Endodermal cell (in vitro differentiated cells): ENCODE measurements at regions not wholly inside any gene's neighbourhood (a gene's known extent, or its start where the extent isn't known, plus 50 kb on each side); places are given as distances from the start of the nearest gene placed in this dataset.

Experiments
- DNase-seq: peaks from one replicate; pipeline ENCODE4 v3.0.0-alpha.2; 2017
- H3K27ac ChIP-seq: 2 replicates; pipeline ENCODE4 v1.5.1; 2013; ENCODE audit warnings: mild to moderate bottlenecking, low read depth, low read length, moderate library complexity
- H3K27me3 ChIP-seq: 2 replicates; pipeline ENCODE4 v1.6.1; 2013; ENCODE audit warnings: mild to moderate bottlenecking, low read length, moderate library complexity; ENCODE audit not compliant: insufficient read depth, control insufficient read depth, poor library complexity, severe bottlenecking
- H3K36me3 ChIP-seq: 2 replicates; pipeline ENCODE4 v1.7.0; 2013; ENCODE audit warnings: mild to moderate bottlenecking, low read length, moderate library complexity; ENCODE audit not compliant: control insufficient read depth, insufficient read depth
- H3K4me1 ChIP-seq: one replicate; pipeline ENCODE4 v1.7.0; 2013; ENCODE audit warnings: low read length; ENCODE audit not compliant: control insufficient read depth, insufficient read depth
- H3K4me3 ChIP-seq: 2 replicates; pipeline ENCODE4 v1.5.1; 2013; ENCODE audit warnings: mild to moderate bottlenecking, low read length, moderate library complexity
- H3K9ac ChIP-seq: 2 replicates; pipeline ENCODE4 v1.6.1; 2013; ENCODE audit warnings: mild to moderate bottlenecking, low read length, moderate library complexity; ENCODE audit not compliant: poor library complexity, severe bottlenecking; ENCODE audit errors: extremely low read depth
- H3K9me3 ChIP-seq: 2 replicates; pipeline ENCODE4 v1.6.1; 2013; ENCODE audit warnings: mild to moderate bottlenecking, low read length, moderate library complexity; ENCODE audit not compliant: control insufficient read depth
- H3K27ac Mint-ChIP-seq: 2 replicates; pipeline ENCODE4 v1.8.0; 2020; ENCODE audit warnings: mixed read lengths
- H3K27me3 Mint-ChIP-seq: 2 replicates; pipeline ENCODE4 v1.8.0; 2021; ENCODE audit warnings: mild to moderate bottlenecking, mixed read lengths; ENCODE audit not compliant: insufficient read depth
- H3K36me3 Mint-ChIP-seq: 2 replicates; pipeline ENCODE4 v1.8.0; 2020; ENCODE audit warnings: low read depth, mixed read lengths
- H3K4me1 Mint-ChIP-seq: 2 replicates; pipeline ENCODE4 v1.8.0; 2020; ENCODE audit warnings: mixed read lengths
- H3K4me3 Mint-ChIP-seq: 2 replicates; pipeline ENCODE4 v1.8.0; 2020; ENCODE audit warnings: mild to moderate bottlenecking, moderate library complexity, mixed read lengths
- H3K9me3 Mint-ChIP-seq: 2 replicates; pipeline ENCODE4 v1.8.0; 2020; ENCODE audit warnings: mild to moderate bottlenecking, mixed read lengths
- CTCF ChIP-seq: fragments of 200-600 bp; sonication (generic); conservative IDR thresholded peaks from 2 replicates; pipeline ENCODE4 v1.5.0; 2021; ENCODE audit warnings: antibody characterized with exemption, mild to moderate bottlenecking
- WGBS, 2 experiments: methylation state at CpG; one replicate each; pipeline versions ENCODE4 v1.1.5 to v1.1.7; 2013; ENCODE audit warnings: missing lambda C conversion rate in 2 of 2, mixed read lengths in 1 of 2; ENCODE audit not compliant: insufficient coverage in 1 of 2, insufficient read length in 1 of 2; 5-methylcytosine and 5-hydroxymethylcytosine counted together

- H3K4me1 Mint-ChIP-seq, result peaks cover 8% of the 10 kb centered on the region
- H3K27ac Mint-ChIP-seq, result no peak overlapping the region
- 84 to 100% methylated on average over 1 to 2 of the region's 2 CpGs for WGBS, 2 experiments
- H3K27ac ChIP-seq, result no peak overlapping the region
- no peak for TF ChIP-seq CTCF
- no peaks in the 10 kb centered on the region for H3K27me3 ChIP-seq
- H3K4me3 Mint-ChIP-seq, result no peak overlapping the region
- no peak overlapping the region for H3K9ac ChIP-seq
- H3K27me3 Mint-ChIP-seq, result peaks cover 18% of the 10 kb centered on the region
- no peaks in the 10 kb centered on the region for H3K36me3 ChIP-seq
- no peak for DNase-seq
- H3K4me1 ChIP-seq, result no peaks in the 10 kb centered on the region
- no peaks in the 10 kb centered on the region for H3K36me3 Mint-ChIP-seq
- peaks cover 5% of the 10 kb centered on the region for H3K9me3 ChIP-seq
- no peak overlapping the region for H3K4me3 ChIP-seq
- H3K9me3 Mint-ChIP-seq, result peaks cover 2% of the 10 kb centered on the region
Observed at GRCh38 chr5:89580976-89581375, 698.0 kb upstream of the MEF2C start.

GRCh38 chr5:89575319-89575718 lies 692.3 kb upstream of the MEF2C start:
- no peak overlapping the region for H3K4me3 Mint-ChIP-seq
- no peak overlapping the region for H3K27ac Mint-ChIP-seq
- Histone ChIP-seq H3K9me3 (no peaks in the 10 kb centered on the region), H3K36me3 (no peaks in the 10 kb centered on the region), H3K9ac (no peak overlapping the region), H3K27ac (no peak overlapping the region), H3K4me3 (no peak overlapping the region), H3K4me1 (no peaks in the 10 kb centered on the region), H3K27me3 (no peaks in the 10 kb centered on the region)
- H3K27me3 Mint-ChIP-seq, result peaks cover 18% of the 10 kb centered on the region
- no peaks in the 10 kb centered on the region for H3K36me3 Mint-ChIP-seq
- no peak for TF ChIP-seq CTCF
- H3K9me3 Mint-ChIP-seq, result no peaks in the 10 kb centered on the region
- H3K4me1 Mint-ChIP-seq, result no peaks in the 10 kb centered on the region
- DNase-seq, result no peak

- H3K4me1 ChIP-seq, result no peaks in the 10 kb centered on the region
- WGBS, 2 experiments, result 93 to 96% methylated on average over 4 of the region's 4 CpGs
- no peak overlapping the region for H3K27ac ChIP-seq
- H3K36me3 ChIP-seq, result no peaks in the 10 kb centered on the region
- no peak overlapping the region for H3K9ac ChIP-seq
- H3K9me3 Mint-ChIP-seq, result no peaks in the 10 kb centered on the region
- TF ChIP-seq CTCF, result no peak
- no peak overlapping the region for H3K27ac Mint-ChIP-seq
- no peak for DNase-seq
- peaks cover 4% of the 10 kb centered on the region for H3K27me3 Mint-ChIP-seq
- no peaks in the 10 kb centered on the region for H3K27me3 ChIP-seq
- H3K36me3 Mint-ChIP-seq, result no peaks in the 10 kb centered on the region
- no peaks in the 10 kb centered on the region for H3K4me1 Mint-ChIP-seq
- H3K9me3 ChIP-seq, result no peaks in the 10 kb centered on the region
- no peak overlapping the region for H3K4me3 Mint-ChIP-seq
- no peak overlapping the region for H3K4me3 ChIP-seq
Observed at GRCh38 chr5:89573345-89573744, 690.4 kb upstream of the MEF2C start.
